GM18498 (cell line): ENCODE measurements at regions not wholly inside any gene's neighbourhood (a gene's known extent, or its start where the extent isn't known, plus 50 kb on each side); places are given as distances from the start of the nearest gene placed in this dataset.
"Not testable (repeated sequence)": the region's sequence is repeated elsewhere in the genome, so short reads cannot be mapped to it uniquely, and the experiment has no call there.

Experiments used
- ATAC-seq: cut with Tn5 transposase; IDR thresholded peaks from one replicate; pipeline ENCODE4 v1.9.1; 2021; ENCODE audit warnings: mild to moderate bottlenecking, moderate library complexity; ENCODE audit not compliant: unreplicated experiment

- no peak for ATAC-seq
Measured at GRCh38 chr14:40758076-40758475, 848.6 kb upstream of the LRFN5 start.

- no peak for ATAC-seq
Measured at GRCh38 chr14:40757376-40757950, 849.2 kb upstream of the LRFN5 start.

GRCh38 chr14:40733206-40733605, 873.5 kb upstream of the LRFN5 start:
- ATAC-seq, result no peak

- ATAC-seq, result no peak
Measured at GRCh38 chr14:40727107-40727506, 879.6 kb upstream of the LRFN5 start.

- no peak for ATAC-seq
Measured at GRCh38 chr14:40713387-40713786, 893.3 kb upstream of the LRFN5 start.

GRCh38 chr14:40697231-40697630, 909.4 kb upstream of the LRFN5 start:
- no peak for ATAC-seq

GRCh38 chr14:40694023-40694422, 912.7 kb upstream of the LRFN5 start:
- ATAC-seq, result no peak

GRCh38 chr14:40691066-40691465, 915.6 kb upstream of the LRFN5 start:
- no peak for ATAC-seq

GRCh38 chr14:40685764-40686163, 920.9 kb upstream of the LRFN5 start:
- no peak for ATAC-seq

GRCh38 chr14:40684328-40684727, 922.3 kb upstream of the LRFN5 start:
- no peak for ATAC-seq

- ATAC-seq, result no peak
Measured at GRCh38 chr14:40682131-40682913, 924.4 kb upstream of the LRFN5 start.

- no peak for ATAC-seq
Measured at GRCh38 chr14:40679256-40679655, 927.4 kb upstream of the LRFN5 start.

- ATAC-seq, result not testable (repeated sequence)
Measured at GRCh38 chr14:40677206-40677605, 929.5 kb upstream of the LRFN5 start.

- no peak for ATAC-seq
Measured at GRCh38 chr14:40674502-40674901, 932.2 kb upstream of the LRFN5 start.

GRCh38 chr14:40656311-40656710, 950.4 kb upstream of the LRFN5 start:
- ATAC-seq, result no peak

- ATAC-seq, result no peak
Measured at GRCh38 chr14:40652089-40652691, 954.5 kb upstream of the LRFN5 start.

GRCh38 chr14:40630471-40630870, 976.2 kb upstream of the LRFN5 start:
- ATAC-seq, result no peak

- ATAC-seq, result not testable (repeated sequence)
Measured at GRCh38 chr14:40629551-40630137, 977.0 kb upstream of the LRFN5 start.

- ATAC-seq, result no peak
Measured at GRCh38 chr14:40629144-40629543, 977.5 kb upstream of the LRFN5 start.

GRCh38 chr14:40623643-40624042, 983.0 kb upstream of the LRFN5 start:
- ATAC-seq, result no peak

GRCh38 chr14:40618225-40618898, 988.3 kb upstream of the LRFN5 start:
- no peak for ATAC-seq
